WTC11 (cell line): ENCODE measurements at regions not wholly inside any gene's neighbourhood (a gene's known extent, or its start where the extent isn't known, plus 50 kb on each side); places are given as distances from the start of the nearest gene placed in this dataset.

Source experiments
- ATAC-seq: fragments of 200-7000 bp; cut with Tn5 transposase; 2 replicates; pipeline ENCODE4 v1.10.0; 2021; ENCODE audit warnings: mild to moderate bottlenecking, moderate library complexity
- CTCF ChIA-PET: fragments of 300-600 bp; sonication (Branson Sonifier 250); formaldehyde crosslinking; loops from one replicate; lab custom pipeline; 2021; ENCODE audit warnings: antibody characterized with exemption; lab: Charles Lee
- POLR2A ChIA-PET: fragments of 350-600 bp; sonication (Branson Sonifier 250); formaldehyde crosslinking; loops from one replicate; lab custom pipeline; 2021; ENCODE audit warnings: antibody characterized with exemption; lab: Charles Lee
- DNase-seq: peaks from one replicate; pipeline ENCODE4 v3.0.0; 2021; ENCODE audit warnings: low spot score
- H3K27ac Mint-ChIP-seq: 2 replicates; pipeline ENCODE4 v1.8.0; 2021; ENCODE audit warnings: mixed read lengths
- H3K27me3 Mint-ChIP-seq: 2 replicates; pipeline ENCODE4 v1.8.0; 2021; ENCODE audit warnings: low read depth, mild to moderate bottlenecking, moderate library complexity, mixed read lengths
- H3K36me3 Mint-ChIP-seq: 2 replicates; pipeline ENCODE4 v1.8.0; 2021; ENCODE audit warnings: mixed read lengths
- H3K4me1 Mint-ChIP-seq: 2 replicates; pipeline ENCODE4 v1.8.0; 2022; ENCODE audit warnings: mixed read lengths
- H3K4me3 Mint-ChIP-seq: 2 replicates; pipeline ENCODE4 v1.8.0; 2021; ENCODE audit warnings: mild to moderate bottlenecking, moderate library complexity, mixed read lengths
- H3K9me3 Mint-ChIP-seq: 2 replicates; pipeline ENCODE4 v1.8.0; 2021; ENCODE audit warnings: mixed read lengths
- ATF3 ChIP-seq: sonication (generic); formaldehyde crosslinking; conservative IDR thresholded peaks from 2 replicates; pipeline ENCODE4 v1.8.1; 2022; ENCODE audit warnings: mild to moderate bottlenecking, missing genetic modification reagents
- CBFB ChIP-seq: sonication (generic); formaldehyde crosslinking; IDR thresholded peaks from 2 replicates; pipeline ENCODE4 v1.8.1; 2022; ENCODE audit warnings: mild to moderate bottlenecking, low read depth, missing genetic modification reagents
- CTCF ChIP-seq: fragments of 200-600 bp; IDR thresholded peaks from 2 replicates; pipeline ENCODE4 v1.8.0; 2022; ENCODE audit warnings: antibody characterized with exemption
- E2F5 ChIP-seq: sonication (generic); formaldehyde crosslinking; IDR thresholded peaks from 2 replicates; pipeline ENCODE4 v1.8.1; 2022; ENCODE audit warnings: mild to moderate bottlenecking, moderate library complexity, missing genetic modification reagents
- FOXP1 ChIP-seq: sonication (generic); formaldehyde crosslinking; IDR thresholded peaks from 2 replicates; pipeline ENCODE4 v1.8.0; 2022; ENCODE audit warnings: missing genetic modification reagents, mild to moderate bottlenecking, moderate library complexity, borderline replicate concordance
- FOXP4 ChIP-seq: sonication (generic); formaldehyde crosslinking; IDR thresholded peaks from 2 replicates; pipeline ENCODE4 v1.8.0; 2022; ENCODE audit warnings: mild to moderate bottlenecking, missing genetic modification reagents
- NFE2L1 ChIP-seq: sonication (generic); formaldehyde crosslinking; IDR thresholded peaks from 2 replicates; pipeline ENCODE4 v1.8.1; 2023; ENCODE audit warnings: missing genetic modification reagents
- NR2C2 ChIP-seq: sonication (generic); formaldehyde crosslinking; IDR thresholded peaks from 2 replicates; pipeline ENCODE4 v1.8.0; 2022; ENCODE audit warnings: mild to moderate bottlenecking, missing genetic modification reagents
- PRRX2 ChIP-seq: fragments of 250-450 bp; sonication (Bioruptor Pico); IDR thresholded peaks from 2 replicates; pipeline ENCODE4 v1.8.0; 2021; ENCODE audit warnings: mild to moderate bottlenecking
- SMAD4 ChIP-seq: sonication (generic); formaldehyde crosslinking; IDR thresholded peaks from 2 replicates; pipeline ENCODE4 v1.8.0; 2022; ENCODE audit warnings: mild to moderate bottlenecking, missing genetic modification reagents
- SOX15 ChIP-seq: fragments of 250-450 bp; sonication (Bioruptor Pico); IDR thresholded peaks from 2 replicates; pipeline ENCODE4 v1.9.0; 2021; ENCODE audit warnings: mild to moderate bottlenecking
- ZBTB21 ChIP-seq: sonication (generic); formaldehyde crosslinking; IDR thresholded peaks from 2 replicates; pipeline ENCODE4 v1.8.1; 2023; ENCODE audit warnings: mild to moderate bottlenecking, missing genetic modification reagents, borderline replicate concordance
- ZBTB43 ChIP-seq: sonication (generic); formaldehyde crosslinking; IDR thresholded peaks from 2 replicates; pipeline ENCODE4 v1.8.1; 2023; ENCODE audit warnings: mild to moderate bottlenecking, missing genetic modification reagents
- ZNF138 ChIP-seq: sonication (generic); formaldehyde crosslinking; conservative IDR thresholded peaks from 2 replicates; pipeline ENCODE4 v1.8.1; 2022; ENCODE audit warnings: mild to moderate bottlenecking, moderate library complexity, missing genetic modification reagents
- ZNF281 ChIP-seq: sonication (generic); formaldehyde crosslinking; IDR thresholded peaks from 2 replicates; pipeline ENCODE4 v1.8.0; 2023; ENCODE audit warnings: mild to moderate bottlenecking, missing genetic modification reagents
- ZNF512 ChIP-seq: sonication (generic); formaldehyde crosslinking; IDR thresholded peaks from 2 replicates; pipeline ENCODE4 v1.8.1; 2022; ENCODE audit warnings: missing genetic modification reagents, borderline replicate concordance
- ZNF532 ChIP-seq: fragments of 250-450 bp; sonication (Bioruptor Pico); IDR thresholded peaks from 2 replicates; pipeline ENCODE4 v1.9.0; 2021; ENCODE audit warnings: mild to moderate bottlenecking, borderline replicate concordance

GRCh38 chr1:98314601-98315000, 346.9 kb upstream of the SNX7 start:
- DNase-seq (no peak), ATAC-seq (no peak)
- peaks cover 5% of the 10 kb centered on the region; the same call in 1 of the 2 replicates for H3K9me3 Mint-ChIP-seq
- peaks cover 4% of the 10 kb centered on the region for H3K4me1 Mint-ChIP-seq
- no peak overlapping the region for H3K27ac Mint-ChIP-seq
- CTCF ChIA-PET = no interaction called here
- no peaks in the 10 kb centered on the region for H3K36me3 Mint-ChIP-seq
- H3K4me3 Mint-ChIP-seq = no peak overlapping the region
- TF ChIP-seq ZBTB21 (CRISPR knock-in tag) (no peak), E2F5 (CRISPR knock-in tag) (no peak), ZBTB43 (CRISPR knock-in tag) (no peak), PRRX2 (CRISPR knock-in tag) (no peak), SMAD4 (CRISPR knock-in tag) (no peak)
- TF ChIP-seq, all 79 proteins: peak for 0
- POLR2A ChIA-PET = no interaction called here
- H3K27me3 Mint-ChIP-seq = no peaks in the 10 kb centered on the region

GRCh38 chr1:98306517-98307089, 354.9 kb upstream of the SNX7 start:
- peaks cover 6% of the 10 kb centered on the region; the same call in 1 of the 2 replicates for H3K9me3 Mint-ChIP-seq
- peaks cover 4% of the 10 kb centered on the region for H3K4me1 Mint-ChIP-seq
- no peak overlapping the region for H3K27ac Mint-ChIP-seq
- no peak overlapping the region for H3K4me3 Mint-ChIP-seq
- POLR2A ChIA-PET = no interaction called here
- no peak for DNase-seq
- TF ChIP-seq CTCF (no peak), ZNF138 (CRISPR knock-in tag) (no peak), ATF3 (no peak), FOXP1 (CRISPR knock-in tag) (no peak), SOX15 (CRISPR knock-in tag) (no peak), NR2C2 (CRISPR knock-in tag) (no peak), ZNF281 (CRISPR knock-in tag) (no peak)
- no peaks in the 10 kb centered on the region for H3K27me3 Mint-ChIP-seq
- ATAC-seq = no peak
- CTCF ChIA-PET = no interaction called here
- no peaks in the 10 kb centered on the region for H3K36me3 Mint-ChIP-seq

- Mint-ChIP-seq H3K4me1 (no peaks in the 10 kb centered on the region), H3K9me3 (peaks cover 6% of the 10 kb centered on the region; the same call in 1 of the 2 replicates), H3K4me3 (no peak overlapping the region), H3K36me3 (no peaks in the 10 kb centered on the region), H3K27ac (no peak overlapping the region), H3K27me3 (no peaks in the 10 kb centered on the region)
- DNase-seq = no peak
- POLR2A ChIA-PET = no interaction called here
- no peak for ATAC-seq
- CTCF ChIA-PET = no interaction called here
- TF ChIP-seq NFE2L1 (CRISPR knock-in tag) (no peak), ZNF512 (CRISPR knock-in tag) (no peak), FOXP4 (CRISPR knock-in tag) (no peak), CBFB (CRISPR knock-in tag) (no peak), SMAD4 (CRISPR knock-in tag) (no peak), ZNF532 (CRISPR knock-in tag) (no peak)
These were observed 356.2 kb upstream of the SNX7 start for GRCh38 chr1:98305362-98305761.
